ENCODE measurements at regions not wholly inside any gene's neighbourhood (a gene's known extent, or its start where the extent isn't known, plus 50 kb on each side); places are given as distances from the start of the nearest gene placed in this dataset.

- TF ChIP-seq CTCF (IDR thresholded peaks at IDR 0.05; ENCODE audit: insufficient read depth, low read length): no peak
- no peak for TF ChIP-seq REST (IDR thresholded peaks at IDR 0.05; ENCODE audit: insufficient replicate concordance, low read depth)
- TF ChIP-seq POLR2AphosphoS5 (IDR thresholded peaks at IDR 0.05; ENCODE audit: low read depth): no peak
These were observed 110.6 kb upstream of the PRMT8 start for GRCh38 chr12:3380200-3381043.

Measured in HL-60 (cell line).